ENCODE measurements at regions not wholly inside any gene's neighbourhood (a gene's known extent, or its start where the extent isn't known, plus 50 kb on each side); places are given as distances from the start of the nearest gene placed in this dataset.

GRCh38 chr14:82180139-82180538, 646.5 kb upstream of the SEL1L start:
- Histone ChIP-seq H3K9me3 (peaks cover 0 to 10% (median 0%) of the 10 kb centered on the region in 12 donors), H3K4me3 (no peak overlapping the region), H3K36me3 (no peaks in the 10 kb centered on the region), H3K27me3 (no peaks in the 10 kb centered on the region), H3K4me1 (no peaks in the 10 kb centered on the region), H3K27ac (no peak overlapping the region)
- ATAC-seq, result no peak
- intact Hi-C loops (cut with DNase I), result no loop called here
- TF ChIP-seq POLR2A (IDR thresholded peaks at IDR 0.05) (no peak), CTCF (IDR thresholded peaks at IDR 0.05) (no peak)
- 64 to 90% (median 88%) methylated on average over 2 of the region's 2 CpGs for WGBS, 4 donors
- no peak for DNase-seq

GRCh38 chr14:82182646-82183045, 649.0 kb upstream of the SEL1L start:
- peaks cover 0 to 18% (median 0%) of the 10 kb centered on the region in 12 donors for H3K9me3 ChIP-seq
- H3K27ac ChIP-seq, result no peak overlapping the region
- no peak overlapping the region for H3K4me3 ChIP-seq
- no peaks in the 10 kb centered on the region for H3K36me3 ChIP-seq
- TF ChIP-seq CTCF (IDR thresholded peaks at IDR 0.05), result no peak
- DNase-seq (no peak), ATAC-seq (no peak)
- intact Hi-C loops (cut with DNase I), result no loop called here
- H3K27me3 ChIP-seq, result no peaks in the 10 kb centered on the region
- H3K4me1 ChIP-seq, result no peaks in the 10 kb centered on the region

- no peaks in the 10 kb centered on the region for H3K4me1 ChIP-seq
- H3K9me3 ChIP-seq, result peaks cover 0 to 21% (median 0%) of the 10 kb centered on the region in 12 donors
- TF ChIP-seq CTCF (IDR thresholded peaks at IDR 0.05) (no peak), POLR2A (IDR thresholded peaks at IDR 0.05) (no peak)
- DNase-seq, result no peak
- no peaks in the 10 kb centered on the region for H3K36me3 ChIP-seq
- ATAC-seq, result no peak
- no peak overlapping the region for H3K4me3 ChIP-seq
- H3K27me3 ChIP-seq, result no peaks in the 10 kb centered on the region
- 66 to 72% (median 68%) methylated on average over 3 of the region's 3 CpGs for WGBS, 4 donors
- H3K27ac ChIP-seq, result no peak overlapping the region
- intact Hi-C loops (cut with DNase I), result no loop called here
Measured at GRCh38 chr14:82190742-82191141, 657.1 kb upstream of the SEL1L start.

- H3K27ac ChIP-seq, result no peak overlapping the region
- ATAC-seq, result no peak
- 60 to 65% (median 63%) methylated on average over 2 of the region's 2 CpGs for WGBS, 4 donors
- H3K4me1 ChIP-seq, result no peaks in the 10 kb centered on the region
- no peak overlapping the region for H3K4me3 ChIP-seq
- H3K27me3 ChIP-seq, result no peaks in the 10 kb centered on the region
- H3K36me3 ChIP-seq, result no peaks in the 10 kb centered on the region
- DNase-seq, result no peak
- TF ChIP-seq CTCF (IDR thresholded peaks at IDR 0.05) (no peak), POLR2A (IDR thresholded peaks at IDR 0.05) (no peak)
- intact Hi-C loops (cut with DNase I), result no loop called here
- peaks cover 0 to 17% (median 0%) of the 10 kb centered on the region in 12 donors for H3K9me3 ChIP-seq
Measured at GRCh38 chr14:82192387-82192786, 658.7 kb upstream of the SEL1L start.
